ENCODE measurements at regions not wholly inside any gene's neighbourhood (a gene's known extent, or its start where the extent isn't known, plus 50 kb on each side); places are given as distances from the start of the nearest gene placed in this dataset.

DNA sequence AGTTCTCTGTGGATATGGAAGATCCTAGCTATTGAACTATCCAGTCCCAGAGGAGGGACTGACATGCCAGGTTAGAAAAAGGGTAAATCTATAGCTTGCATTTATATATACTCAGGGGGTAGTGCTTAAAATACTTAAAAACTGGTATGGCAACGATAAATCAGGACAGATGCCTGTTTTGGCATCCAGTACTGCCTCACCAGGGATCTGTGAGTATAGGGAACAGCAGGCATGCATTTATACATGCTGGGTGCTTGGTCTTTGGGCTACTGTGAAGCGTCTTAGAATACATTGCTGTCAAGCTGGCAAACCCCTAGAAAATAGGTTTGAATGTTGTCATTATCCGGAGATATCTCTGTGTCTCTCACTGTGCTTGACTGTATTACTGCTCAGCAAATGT lies 94.2 kb upstream of the DRD2 start:
- H2BK12ac ChIP-seq (ENCODE audit: low read length) = no peak overlapping the region
- no peak overlapping the region for H2AK5ac ChIP-seq (ENCODE audit: low read depth, low read length)
- H3K4me2 ChIP-seq (ENCODE audit: insufficient read depth, low read length, poor library complexity, severe bottlenecking) = no peak overlapping the region
- no peak overlapping the region for H3K23ac ChIP-seq (ENCODE audit: low read depth, low read length, poor library complexity)
- no peak overlapping the region for H2AFZ ChIP-seq (ENCODE audit: low read length)
- no peaks in the 10 kb centered on the region for H3K36me3 ChIP-seq (replicated peaks in 1 of 2; ENCODE audit: control insufficient read depth in 2 of 2, insufficient read depth in 2 of 2, low read length in 2 of 2)
- no peak overlapping the region for H3K4me3 ChIP-seq (ENCODE audit: low read length in 2 of 2)
- H3K9me3 ChIP-seq (replicated peaks in 1 of 2; ENCODE audit: control insufficient read depth in 2 of 2, insufficient read depth in 1 of 2, low read depth in 1 of 2, low read length in 2 of 2) = no peaks in the 10 kb centered on the region
- H2BK5ac ChIP-seq (ENCODE audit: low read length) = no peak overlapping the region
- H3K18ac ChIP-seq (ENCODE audit: low read length) = no peak overlapping the region
- H3K4ac ChIP-seq (ENCODE audit: low read length) = no peak overlapping the region
- no peak overlapping the region for H3K9ac ChIP-seq (ENCODE audit: low read depth, low read length, poor library complexity)
- no peaks in the 10 kb centered on the region for H3K27me3 ChIP-seq (ENCODE audit: control insufficient read depth in 3 of 3, insufficient read depth in 3 of 3, low read depth in 1 of 3, low read length in 3 of 3)
- no peaks in the 10 kb centered on the region for H3K79me1 ChIP-seq (ENCODE audit: low read depth, low read length)
- H3K4me1 ChIP-seq (ENCODE audit: control insufficient read depth in 2 of 2, insufficient read depth in 1 of 2, low read depth in 1 of 2, low read length in 2 of 2) = peaks cover 0 to 16% of the 10 kb centered on the region in 2 donors
- H3K27ac ChIP-seq (replicated peaks; ENCODE audit: low read length) = no peak overlapping the region
- no peak overlapping the region for H2BK15ac ChIP-seq (ENCODE audit: low read length)
- H2BK120ac ChIP-seq (ENCODE audit: low read depth, low read length) = no peak overlapping the region
- no peak overlapping the region for H3K14ac ChIP-seq (ENCODE audit: low read length)
- H4K8ac ChIP-seq (ENCODE audit: low read depth, low read length) = no peak overlapping the region
- WGBS, 2 donors (ENCODE audit: extremely low coverage in 2 of 2, insufficient read length in 2 of 2, insufficient replicate concordance in 1 of 2) = no CpG with 5 or more reads among the region's 3 CpGs
- no peak overlapping the region for H4K91ac ChIP-seq (ENCODE audit: low read depth, low read length, poor library complexity)
- no peak for DNase-seq (ENCODE audit: low spot score)

GRCh38 chr11:113568566-113568965 lies 93.4 kb upstream of the DRD2 start:
- Histone ChIP-seq H3K27me3 (ENCODE audit: control insufficient read depth in 3 of 3, insufficient read depth in 3 of 3, low read depth in 1 of 3, low read length in 3 of 3) (no peaks in the 10 kb centered on the region), H4K91ac (ENCODE audit: low read depth, low read length, poor library complexity) (no peak overlapping the region), H2AK5ac (ENCODE audit: low read depth, low read length) (no peak overlapping the region), H3K4ac (ENCODE audit: low read length) (no peak overlapping the region), H2AFZ (ENCODE audit: low read length) (no peak overlapping the region), H3K9ac (ENCODE audit: low read depth, low read length, poor library complexity) (no peak overlapping the region), H2BK120ac (ENCODE audit: low read depth, low read length) (no peak overlapping the region), H2BK5ac (ENCODE audit: low read length) (no peak overlapping the region), H3K18ac (ENCODE audit: low read length) (no peak overlapping the region), H3K4me3 (ENCODE audit: low read length in 2 of 2) (no peak overlapping the region), H3K14ac (ENCODE audit: low read length) (no peak overlapping the region), H3K79me1 (ENCODE audit: low read depth, low read length) (no peaks in the 10 kb centered on the region), H3K27ac (replicated peaks; ENCODE audit: low read length) (no peak overlapping the region), H2BK12ac (ENCODE audit: low read length) (no peak overlapping the region), H3K36me3 (replicated peaks in 1 of 2; ENCODE audit: control insufficient read depth in 2 of 2, insufficient read depth in 2 of 2, low read length in 2 of 2) (no peaks in the 10 kb centered on the region), H3K4me2 (ENCODE audit: insufficient read depth, low read length, poor library complexity, severe bottlenecking) (no peak overlapping the region), H4K8ac (ENCODE audit: low read depth, low read length) (no peak overlapping the region), H3K4me1 (ENCODE audit: control insufficient read depth in 2 of 2, insufficient read depth in 1 of 2, low read depth in 1 of 2, low read length in 2 of 2) (peaks cover 0 to 15% of the 10 kb centered on the region in 2 donors), H2BK15ac (ENCODE audit: low read length) (no peak overlapping the region), H3K23ac (ENCODE audit: low read depth, low read length, poor library complexity) (no peak overlapping the region), H3K9me3 (replicated peaks in 1 of 2; ENCODE audit: control insufficient read depth in 2 of 2, insufficient read depth in 1 of 2, low read depth in 1 of 2, low read length in 2 of 2) (no peaks in the 10 kb centered on the region)
- DNase-seq (ENCODE audit: low spot score) = no peak
- WGBS, 2 donors (ENCODE audit: extremely low coverage in 2 of 2, insufficient read length in 2 of 2, insufficient replicate concordance in 1 of 2) = no CpG with 5 or more reads among the region's 4 CpGs

- Histone ChIP-seq H3K14ac (ENCODE audit: low read length) (no peak overlapping the region), H3K27ac (replicated peaks; ENCODE audit: low read length) (no peak overlapping the region), H3K36me3 (replicated peaks in 1 of 2; ENCODE audit: control insufficient read depth in 2 of 2, insufficient read depth in 2 of 2, low read length in 2 of 2) (no peaks in the 10 kb centered on the region), H3K4me3 (ENCODE audit: low read length in 2 of 2) (no peak overlapping the region), H3K9me3 (replicated peaks in 1 of 2; ENCODE audit: control insufficient read depth in 2 of 2, insufficient read depth in 1 of 2, low read depth in 1 of 2, low read length in 2 of 2) (no peaks in the 10 kb centered on the region), H3K4me2 (ENCODE audit: insufficient read depth, low read length, poor library complexity, severe bottlenecking) (no peak overlapping the region), H2AK5ac (ENCODE audit: low read depth, low read length) (peak overlapping the region; percentile 44), H2BK12ac (ENCODE audit: low read length) (no peak overlapping the region), H2BK120ac (ENCODE audit: low read depth, low read length) (no peak overlapping the region), H3K4me1 (ENCODE audit: control insufficient read depth in 2 of 2, insufficient read depth in 1 of 2, low read depth in 1 of 2, low read length in 2 of 2) (peaks cover 0 to 13% of the 10 kb centered on the region in 2 donors), H3K4ac (ENCODE audit: low read length) (no peak overlapping the region), H3K79me1 (ENCODE audit: low read depth, low read length) (no peaks in the 10 kb centered on the region), H2BK15ac (ENCODE audit: low read length) (no peak overlapping the region), H3K23ac (ENCODE audit: low read depth, low read length, poor library complexity) (no peak overlapping the region), H4K91ac (ENCODE audit: low read depth, low read length, poor library complexity) (no peak overlapping the region), H3K9ac (ENCODE audit: low read depth, low read length, poor library complexity) (no peak overlapping the region), H3K27me3 (ENCODE audit: control insufficient read depth in 3 of 3, insufficient read depth in 3 of 3, low read depth in 1 of 3, low read length in 3 of 3) (no peaks in the 10 kb centered on the region), H3K18ac (ENCODE audit: low read length) (peak overlapping the region; percentile 74), H4K8ac (ENCODE audit: low read depth, low read length) (no peak overlapping the region), H2AFZ (ENCODE audit: low read length) (no peak overlapping the region), H2BK5ac (ENCODE audit: low read length) (no peak overlapping the region)
- WGBS, 2 donors (ENCODE audit: extremely low coverage in 2 of 2, insufficient read length in 2 of 2, insufficient replicate concordance in 1 of 2) = no CpG with 5 or more reads among the region's 11 CpGs
- DNase-seq (ENCODE audit: low spot score) = no peak
Measured at GRCh38 chr11:113567867-113568544, 92.8 kb upstream of the DRD2 start.

- DNase-seq (ENCODE audit: low spot score) = no peak
- Histone ChIP-seq H3K36me3 (replicated peaks in 1 of 2; ENCODE audit: control insufficient read depth in 2 of 2, insufficient read depth in 2 of 2, low read length in 2 of 2) (no peaks in the 10 kb centered on the region), H3K4ac (ENCODE audit: low read length) (no peak overlapping the region), H3K9me3 (replicated peaks in 1 of 2; ENCODE audit: control insufficient read depth in 2 of 2, insufficient read depth in 1 of 2, low read depth in 1 of 2, low read length in 2 of 2) (no peaks in the 10 kb centered on the region), H4K91ac (ENCODE audit: low read depth, low read length, poor library complexity) (no peak overlapping the region), H2BK120ac (ENCODE audit: low read depth, low read length) (no peak overlapping the region), H4K8ac (ENCODE audit: low read depth, low read length) (no peak overlapping the region), H3K14ac (ENCODE audit: low read length) (no peak overlapping the region), H3K4me1 (ENCODE audit: control insufficient read depth in 2 of 2, insufficient read depth in 1 of 2, low read depth in 1 of 2, low read length in 2 of 2) (peaks cover 0 to 13% of the 10 kb centered on the region in 2 donors), H2AFZ (ENCODE audit: low read length) (no peak overlapping the region), H2BK15ac (ENCODE audit: low read length) (no peak overlapping the region), H3K79me1 (ENCODE audit: low read depth, low read length) (no peaks in the 10 kb centered on the region), H3K9ac (ENCODE audit: low read depth, low read length, poor library complexity) (no peak overlapping the region), H3K27ac (replicated peaks; ENCODE audit: low read length) (no peak overlapping the region), H2BK5ac (ENCODE audit: low read length) (no peak overlapping the region), H3K4me2 (ENCODE audit: insufficient read depth, low read length, poor library complexity, severe bottlenecking) (no peak overlapping the region), H2AK5ac (ENCODE audit: low read depth, low read length) (no peak overlapping the region), H3K18ac (ENCODE audit: low read length) (no peak overlapping the region), H3K23ac (ENCODE audit: low read depth, low read length, poor library complexity) (no peak overlapping the region), H3K4me3 (ENCODE audit: low read length in 2 of 2) (no peak overlapping the region), H3K27me3 (ENCODE audit: control insufficient read depth in 3 of 3, insufficient read depth in 3 of 3, low read depth in 1 of 3, low read length in 3 of 3) (no peaks in the 10 kb centered on the region), H2BK12ac (ENCODE audit: low read length) (no peak overlapping the region)
- no CpG with 5 or more reads among the region's 7 CpGs for WGBS, 2 donors (ENCODE audit: extremely low coverage in 2 of 2, insufficient read length in 2 of 2, insufficient replicate concordance in 1 of 2)
Measured at GRCh38 chr11:113567097-113567496, 91.9 kb upstream of the DRD2 start.
